Stimulated activated CD8-positive, alpha-beta memory T cell treated with anti-CD3 and anti-CD28 coated beads, Interleukin-7, amount 100 ng/mL, for 48 hours (primary cell): ENCODE measurements at regions not wholly inside any gene's neighbourhood (a gene's known extent, or its start where the extent isn't known, plus 50 kb on each side); places are given as distances from the start of the nearest gene placed in this dataset.

ENCODE experiments used
- DNase-seq, 2 donors: peaks; one replicate each; pipeline ENCODE4 v3.0.0-alpha.2; 2020; ENCODE audit warnings: low read depth in 1 of 2; ENCODE audit errors: extremely low read depth in 1 of 2

GRCh38 chr14:65185829-65186228 lies 83.5 kb upstream of the MAX start:
- DNase-seq = no peak

- DNase-seq = no peak
Observed at GRCh38 chr14:65186951-65187350, 84.6 kb upstream of the MAX start.

GRCh38 chr14:65187421-65188049 lies 85.2 kb upstream of the MAX start:
- DNase-seq = no peak

- DNase-seq = no peak
Observed at GRCh38 chr14:65190312-65190711, 88.0 kb upstream of the MAX start.

GRCh38 chr14:65191716-65192115 lies 89.4 kb upstream of the MAX start:
- DNase-seq = no peak

- DNase-seq = no peak
Observed at GRCh38 chr14:65192686-65193085, 90.4 kb upstream of the MAX start.

DNA sequence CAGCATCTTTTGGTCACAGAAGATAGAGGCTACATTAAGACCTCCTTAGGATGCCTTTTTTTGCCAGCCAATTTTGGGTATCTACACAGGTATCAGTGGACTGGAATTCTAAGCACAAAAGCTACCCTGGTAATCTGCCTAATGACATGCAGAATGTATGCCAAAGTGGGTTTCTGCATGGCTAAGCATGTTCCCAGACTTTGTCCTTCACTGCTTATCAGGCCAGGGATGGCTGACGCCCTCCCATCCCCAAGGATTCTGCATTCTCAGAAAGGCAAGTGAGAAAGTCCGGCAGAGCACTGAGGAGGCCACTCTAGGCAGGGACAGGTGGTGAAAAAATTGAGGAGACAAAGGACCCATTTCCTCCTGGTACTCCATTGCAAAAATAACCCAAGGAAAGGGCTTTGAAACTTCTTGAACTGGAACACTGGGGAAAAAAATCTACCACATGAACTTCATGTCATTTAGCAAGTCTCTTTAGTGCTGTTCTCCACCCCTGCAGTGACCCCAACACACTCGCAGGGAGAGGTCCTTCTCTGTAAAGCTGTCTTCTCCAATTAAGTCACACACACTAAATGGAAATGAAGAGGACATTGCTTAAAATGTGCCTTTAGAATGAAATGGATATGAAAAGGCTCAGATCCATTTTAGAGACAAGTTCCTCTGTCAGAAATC lies 91.7 kb upstream of the MAX start:
- DNase-seq = no peak

- no peak for DNase-seq
Observed at GRCh38 chr14:65195042-65195719, 92.9 kb upstream of the MAX start.

DNA sequence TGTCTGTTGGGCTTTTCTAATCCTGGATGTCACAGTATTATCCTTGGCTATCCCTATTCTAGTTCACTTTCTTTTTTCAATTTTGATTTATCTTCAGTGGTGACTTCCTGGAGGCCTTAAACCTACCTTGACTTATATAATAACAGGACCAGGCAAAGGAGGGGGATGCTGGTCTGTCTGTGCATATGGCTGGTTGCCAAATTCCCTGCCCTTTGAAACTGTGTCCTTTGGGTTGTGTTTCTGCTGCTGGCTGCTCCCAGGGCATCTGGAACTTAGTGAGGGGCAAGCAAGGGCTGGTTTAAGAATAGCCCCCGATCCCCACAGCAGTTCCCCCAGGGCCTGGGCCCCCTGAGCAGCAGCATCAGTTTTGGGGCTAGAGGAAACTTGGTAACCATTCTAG lies 96.0 kb upstream of the MAX start:
- DNase-seq = no peak

- DNase-seq = no peak
Observed at GRCh38 chr14:65200454-65200853, 98.1 kb upstream of the MAX start.

DNA sequence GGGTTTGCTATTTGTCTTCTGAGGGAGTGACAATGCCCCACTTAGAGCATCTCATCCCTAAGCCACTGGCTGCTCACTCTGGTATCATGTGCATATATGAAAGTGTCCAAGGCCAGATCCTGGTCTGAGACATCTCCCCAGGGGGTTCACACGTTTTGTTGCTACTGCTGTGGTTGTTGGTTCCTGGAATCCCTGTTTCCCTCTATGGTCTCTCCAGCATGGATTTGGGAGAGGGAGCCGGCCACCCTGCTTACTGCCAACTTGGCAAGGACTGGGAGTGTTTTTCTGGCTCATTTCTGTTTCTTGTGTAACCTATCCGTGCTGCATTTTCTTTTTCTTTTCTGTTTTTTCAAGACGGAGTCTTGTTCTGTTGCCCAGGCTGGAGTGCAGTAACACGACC lies 101.3 kb upstream of the MAX start:
- DNase-seq = no peak

DNA sequence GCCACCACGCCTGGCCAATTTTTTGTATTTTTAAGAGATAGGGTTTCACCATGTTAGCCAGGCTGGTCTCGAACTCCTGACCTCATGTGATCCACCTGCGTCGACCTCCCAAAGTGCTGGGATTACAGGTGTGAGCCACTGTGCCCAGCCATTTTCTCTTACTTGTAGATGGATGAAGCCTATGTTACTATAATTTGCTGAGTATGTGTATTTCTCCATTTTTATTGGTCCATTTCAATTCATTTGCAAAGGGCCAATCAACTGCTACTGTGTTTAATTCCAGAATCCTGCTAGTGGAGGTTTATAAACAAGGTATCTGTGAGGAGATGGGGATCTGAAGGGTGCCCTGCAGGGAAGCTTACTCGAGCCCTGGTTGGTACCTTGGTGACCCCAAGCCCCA lies 101.7 kb upstream of the MAX start:
- DNase-seq = no peak

GRCh38 chr14:65206078-65206447 lies 103.7 kb upstream of the MAX start:
- DNase-seq = no peak

- DNase-seq = no peak
Observed at GRCh38 chr14:65206448-65207096, 104.3 kb upstream of the MAX start.

DNA sequence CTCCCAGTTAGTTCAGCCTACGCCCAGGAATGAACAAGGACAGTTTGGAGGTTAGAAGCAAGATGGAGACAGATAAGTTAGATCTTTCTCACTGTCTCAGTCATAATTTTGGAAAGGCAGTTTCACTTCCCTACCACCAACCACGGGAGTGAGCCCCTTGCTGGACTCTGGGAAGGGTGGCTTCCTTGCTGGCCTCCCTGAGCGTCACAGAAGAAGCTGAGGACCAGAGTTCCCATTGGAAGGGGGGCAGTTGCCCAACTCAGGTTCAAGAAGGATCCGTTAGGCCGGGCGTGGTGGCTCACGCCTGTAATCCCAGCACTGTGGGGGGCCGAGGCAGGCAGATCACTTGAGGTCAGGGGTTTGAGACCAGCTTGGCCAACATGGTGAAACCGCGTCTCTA lies 106.2 kb upstream of the MAX start:
- DNase-seq = no peak

GRCh38 chr14:65210118-65210821 lies 108.0 kb upstream of the MAX start:
- no peak for DNase-seq

- no peak for DNase-seq
Observed at GRCh38 chr14:65210822-65211182, 108.5 kb upstream of the MAX start.

GRCh38 chr14:65211341-65211987 lies 109.1 kb upstream of the MAX start:
- DNase-seq = no peak

GRCh38 chr14:65213316-65213715 lies 111.0 kb upstream of the MAX start:
- DNase-seq = no peak

GRCh38 chr14:65214741-65215140 lies 112.4 kb upstream of the MAX start:
- DNase-seq = no peak

DNA sequence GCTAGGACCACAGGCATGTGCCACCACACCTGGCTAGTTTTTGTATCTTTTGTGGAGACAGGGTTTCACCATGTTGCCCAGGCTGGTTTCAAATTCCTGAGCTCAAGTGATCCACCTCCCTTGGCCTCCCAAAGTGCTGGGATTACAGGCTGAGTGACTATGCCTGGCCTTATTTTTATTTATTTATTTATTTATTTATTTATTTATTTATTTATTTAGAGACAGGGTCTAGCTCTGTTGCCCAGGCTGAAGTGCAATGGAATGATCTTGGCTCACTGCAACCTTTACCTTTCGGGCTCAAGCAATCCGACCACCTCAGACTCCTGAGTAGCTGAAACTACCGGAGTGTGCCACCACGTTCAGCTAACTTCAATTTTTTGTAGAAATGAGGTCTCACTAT lies 117.0 kb upstream of the MAX start:
- DNase-seq = no peak
